Keratinocyte (primary cell): ENCODE measurements at regions not wholly inside any gene's neighbourhood (a gene's known extent, or its start where the extent isn't known, plus 50 kb on each side); places are given as distances from the start of the nearest gene placed in this dataset.

Experiments
- DNase-seq: peaks from one replicate; pipeline ENCODE4 v3.0.0-alpha.2; 2011; ENCODE audit warnings: low read depth, missing footprints, low spot score
- FAIRE-seq: peaks from 2 replicates; lab custom pipeline; 2011; peaks lifted over from hg19 to GRCh38; lab: Jason Lieb, UNC
- H2AFZ ChIP-seq: 2 replicates; pipeline ENCODE4 v1.6.0; 2012; ENCODE audit warnings: low read length, control low read depth, inconsistent platforms; ENCODE audit not compliant: control insufficient read depth
- H3K27ac ChIP-seq: 2 replicates; pipeline ENCODE4 v1.5.1; 2011; ENCODE audit warnings: low read length; ENCODE audit not compliant: control insufficient read depth, insufficient read depth
- H3K27me3 ChIP-seq: 3 replicates; pipeline ENCODE4 v1.6.0; 2011; ENCODE audit warnings: low read length; ENCODE audit not compliant: control insufficient read depth, insufficient read depth; ENCODE audit errors: extremely low read depth
- H3K36me3 ChIP-seq, 2 experiments: 2 replicates in 1 of 2; 3 replicates in 1 of 2; pipeline ENCODE4 v1.5.1; 2011; ENCODE audit warnings: low read length in 2 of 2, mild to moderate bottlenecking in 1 of 2; ENCODE audit not compliant: control insufficient read depth in 2 of 2, insufficient read depth in 2 of 2; ENCODE audit errors: extremely low read depth in 1 of 2
- H3K4me1 ChIP-seq: 3 replicates; pipeline ENCODE4 v1.5.1; 2011; ENCODE audit warnings: low read length; ENCODE audit not compliant: control insufficient read depth, insufficient read depth; ENCODE audit errors: extremely low read depth
- H3K4me2 ChIP-seq: 3 replicates; pipeline ENCODE4 v1.6.0; 2011; ENCODE audit warnings: low read depth, low read length; ENCODE audit not compliant: control insufficient read depth, insufficient read depth; ENCODE audit errors: extremely low read depth
- H3K4me3 ChIP-seq, 3 experiments: fragments of 200-600 bp in 1 of 3; sonication (generic) in 1 of 3; 2 replicates in 2 of 3; 3 replicates in 1 of 3; pipeline ENCODE4 v1.5.1; 2011 to 2016; ENCODE audit warnings: low read length in 3 of 3, mild to moderate bottlenecking in 3 of 3, control low read depth in 2 of 3, inconsistent platforms in 1 of 3, low read depth in 1 of 3, mixed read lengths in 1 of 3, mixed run types in 1 of 3, moderate library complexity in 1 of 3; ENCODE audit not compliant: control insufficient read depth in 2 of 3, insufficient read depth in 2 of 3; ENCODE audit errors: extremely low read depth in 1 of 3
- H3K79me2 ChIP-seq: 2 replicates; pipeline ENCODE4 v1.6.0; 2012; ENCODE audit warnings: low read length; ENCODE audit not compliant: control insufficient read depth, insufficient read depth
- H3K9ac ChIP-seq: 3 replicates; pipeline ENCODE4 v1.6.0; 2011; ENCODE audit warnings: low read length; ENCODE audit not compliant: control insufficient read depth, insufficient read depth; ENCODE audit errors: extremely low read depth
- H3K9me1 ChIP-seq: 3 replicates; pipeline ENCODE4 v1.6.0; 2011; ENCODE audit warnings: low read length; ENCODE audit not compliant: control insufficient read depth, insufficient read depth; ENCODE audit errors: extremely low read depth
- H3K9me3 ChIP-seq: 2 replicates; pipeline ENCODE4 v1.5.1; 2012; ENCODE audit warnings: low read depth, low read length; ENCODE audit not compliant: control insufficient read depth
- H4K20me1 ChIP-seq: 3 replicates; pipeline ENCODE4 v1.6.0; 2011; ENCODE audit warnings: low read length; ENCODE audit not compliant: control insufficient read depth, insufficient read depth; ENCODE audit errors: extremely low read depth
- EZH2 ChIP-seq: IDR thresholded peaks from one replicate; pipeline ENCODE4 v1.6.1; 2012; ENCODE audit warnings: inconsistent platforms, mild to moderate bottlenecking, low read length, moderate library complexity
- dilution Hi-C: fragments of 300-500 bp; cut with MboI; formaldehyde crosslinking; loops from one replicate; pipeline ENCODE4 v1.7.0; 2020; ENCODE audit warnings: low sequenced_read_pairs; ENCODE audit not compliant: extremely low pct_ligation_motif_present
- TF ChIP-seq, protein P1 (sequence below), 3 experiments: IDR thresholded peaks in 1 of 3; conservative IDR thresholded peaks in 1 of 3; optimal IDR thresholded peaks in 1 of 3; 2 replicates in 2 of 3; 3 replicates in 1 of 3; pipeline versions ENCODE3 to v1.5.1; 2011; ENCODE audit warnings: low read length in 3 of 3, mild to moderate bottlenecking in 3 of 3, moderate library complexity in 2 of 3, control low read depth in 1 of 3, inconsistent platforms in 1 of 3; ENCODE audit not compliant: insufficient read depth in 2 of 3; ENCODE audit errors: extremely low read depth in 1 of 3

- Histone ChIP-seq H3K4me3 (no peak overlapping the region), H3K9ac (no peak overlapping the region), H3K4me1 (peaks cover 4% of the 10 kb centered on the region), H3K27ac (no peak overlapping the region), H3K4me2 (no peak overlapping the region), H2AFZ (no peak overlapping the region), H3K9me1 (no peaks in the 10 kb centered on the region), H3K79me2 (no peaks in the 10 kb centered on the region), H3K36me3 (no peaks in the 10 kb centered on the region), H3K9me3 (no peaks in the 10 kb centered on the region), H3K27me3 (no peaks in the 10 kb centered on the region), H4K20me1 (no peaks in the 10 kb centered on the region)
- FAIRE-seq (no peak), DNase-seq (no peak)
- dilution Hi-C loops: no loop called here
- no peak for TF ChIP-seq EZH2
- TF ChIP-seq, protein P1, sequence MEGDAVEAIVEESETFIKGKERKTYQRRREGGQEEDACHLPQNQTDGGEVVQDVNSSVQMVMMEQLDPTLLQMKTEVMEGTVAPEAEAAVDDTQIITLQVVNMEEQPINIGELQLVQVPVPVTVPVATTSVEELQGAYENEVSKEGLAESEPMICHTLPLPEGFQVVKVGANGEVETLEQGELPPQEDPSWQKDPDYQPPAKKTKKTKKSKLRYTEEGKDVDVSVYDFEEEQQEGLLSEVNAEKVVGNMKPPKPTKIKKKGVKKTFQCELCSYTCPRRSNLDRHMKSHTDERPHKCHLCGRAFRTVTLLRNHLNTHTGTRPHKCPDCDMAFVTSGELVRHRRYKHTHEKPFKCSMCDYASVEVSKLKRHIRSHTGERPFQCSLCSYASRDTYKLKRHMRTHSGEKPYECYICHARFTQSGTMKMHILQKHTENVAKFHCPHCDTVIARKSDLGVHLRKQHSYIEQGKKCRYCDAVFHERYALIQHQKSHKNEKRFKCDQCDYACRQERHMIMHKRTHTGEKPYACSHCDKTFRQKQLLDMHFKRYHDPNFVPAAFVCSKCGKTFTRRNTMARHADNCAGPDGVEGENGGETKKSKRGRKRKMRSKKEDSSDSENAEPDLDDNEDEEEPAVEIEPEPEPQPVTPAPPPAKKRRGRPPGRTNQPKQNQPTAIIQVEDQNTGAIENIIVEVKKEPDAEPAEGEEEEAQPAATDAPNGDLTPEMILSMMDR (optimal IDR thresholded peaks at IDR 0.05 in 1 of 3, IDR thresholded peaks at IDR 0.05 in 1 of 3, conservative IDR thresholded peaks at IDR 0.05 in 1 of 3; ENCODE audit: extremely low read depth in 1 of 3, insufficient read depth in 2 of 3, low read length in 3 of 3): no peak
Measured at GRCh38 chrX:10797466-10797865, 177.1 kb upstream of the MID1 start.

DNA sequence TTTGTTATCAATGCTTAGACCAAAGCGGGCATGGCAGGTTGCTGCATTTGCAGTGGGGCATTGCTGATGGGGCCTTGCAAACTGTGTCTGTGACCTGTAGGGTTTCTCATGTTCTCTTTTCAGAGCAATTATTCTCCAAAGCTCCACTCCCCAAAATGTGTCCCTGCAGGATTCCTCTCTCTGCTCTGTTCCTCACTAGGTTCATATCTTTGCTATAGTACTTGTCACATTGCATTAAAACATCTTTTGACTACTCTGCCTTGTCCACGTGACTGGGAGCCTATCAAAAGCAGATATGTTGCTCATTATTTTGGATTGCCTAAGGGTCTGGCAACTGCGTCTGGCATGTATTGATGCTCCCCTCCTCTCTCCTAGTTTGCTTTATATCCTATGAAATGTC, 177.7 kb upstream of the MID1 start:
- no peaks in the 10 kb centered on the region for H3K9me3 ChIP-seq
- H3K79me2 ChIP-seq: no peaks in the 10 kb centered on the region
- DNase-seq (no peak), FAIRE-seq (no peak)
- no peaks in the 10 kb centered on the region for H3K9me1 ChIP-seq
- no peaks in the 10 kb centered on the region for H3K36me3 ChIP-seq
- dilution Hi-C loops: no loop called here
- H4K20me1 ChIP-seq: no peaks in the 10 kb centered on the region
- H3K4me3 ChIP-seq: no peak overlapping the region
- no peaks in the 10 kb centered on the region for H3K27me3 ChIP-seq
- no peak overlapping the region for H3K4me2 ChIP-seq
- no peak overlapping the region for H3K9ac ChIP-seq
- no peak overlapping the region for H2AFZ ChIP-seq
- H3K4me1 ChIP-seq: peaks cover 4% of the 10 kb centered on the region
- H3K27ac ChIP-seq: no peak overlapping the region
- TF ChIP-seq, protein P1 (optimal IDR thresholded peaks at IDR 0.05 in 1 of 3, IDR thresholded peaks at IDR 0.05 in 1 of 3, conservative IDR thresholded peaks at IDR 0.05 in 1 of 3; ENCODE audit: extremely low read depth in 1 of 3, insufficient read depth in 2 of 3, low read length in 3 of 3): no peak
- no peak for TF ChIP-seq EZH2
